Psoas muscle (tissue), 7 donors: ENCODE measurements at regions not wholly inside any gene's neighbourhood (a gene's known extent, or its start where the extent isn't known, plus 50 kb on each side); places are given as distances from the start of the nearest gene placed in this dataset.
"Not testable (repeated sequence)": the region's sequence is repeated elsewhere in the genome, so short reads cannot be mapped to it uniquely, and the experiment has no call there.

ENCODE experiments used
- ATAC-seq, 4 donors: fragments of 200-7000 bp; cut with Tn5 transposase; one replicate each; pipeline ENCODE4 v1.9.1; 2020; ENCODE audit warnings: moderate library complexity in 3 of 4, mild to moderate bottlenecking in 2 of 4
- DNase-seq, 2 donors: peaks; one replicate each; pipeline ENCODE4 v3.0.0-alpha.2; 2020
- H3K27ac ChIP-seq: fragments of 200-600 bp; one replicate; pipeline ENCODE4 v1.8.0; 2022
- H3K27me3 ChIP-seq, 3 donors: fragments of 200-600 bp in 1 of 3; one replicate each; pipeline versions ENCODE4 v1.6.1 to v1.8.0; 2013 to 2022; ENCODE audit warnings: low read length in 2 of 3, mild to moderate bottlenecking in 2 of 3, moderate library complexity in 1 of 3; ENCODE audit not compliant: insufficient read depth in 3 of 3
- H3K36me3 ChIP-seq, 2 donors: fragments of 200-600 bp in 1 of 2; one replicate each; pipeline versions ENCODE4 v1.6.1 to v1.8.0; 2013 to 2022; ENCODE audit warnings: low read depth in 1 of 2, mild to moderate bottlenecking in 1 of 2, moderate library complexity in 1 of 2; ENCODE audit not compliant: insufficient read depth in 1 of 2
- H3K4me1 ChIP-seq: fragments of 200-600 bp; one replicate; pipeline ENCODE4 v1.8.0; 2022
- H3K4me3 ChIP-seq: fragments of 200-600 bp; one replicate; pipeline ENCODE4 v1.8.0; 2022; ENCODE audit warnings: mild to moderate bottlenecking
- H3K9me3 ChIP-seq: fragments of 200-600 bp; one replicate; pipeline ENCODE4 v1.8.0; 2022
- WGBS, 3 donors: extraction: QIAGEN DNeasy Blood & Tissue Kit; methylation state at CpG; one replicate each; pipeline versions ENCODE4 v1.1.6 to v1.1.7; 2013; 5-methylcytosine and 5-hydroxymethylcytosine counted together
- intact Hi-C, 2 donors: fragments of 100-400 bp; cut with DNase I; formaldehyde crosslinking; loops; one replicate each; pipeline versions ENCODE4 v1.11.0 to v1.14.2; 2022
- TF ChIP-seq, protein P1 (sequence below): fragments of 200-600 bp; IDR thresholded peaks from one replicate; pipeline ENCODE4 v1.8.0; 2022; ENCODE audit warnings: antibody characterized with exemption
- donor health status: healthy with polysubstance abuse.
- donor health status: DM: no; HTN: no; CAD: no; lungs with moderate emphysema.
- donor health status: Bipolar disorder and iron deficiency.
- donor health status: healthy.
- donor health status: DM: yes; HTN: yes; CAD: no.
- donor health status: DM: no; HTN: no; CAD: no.
- donor health status: DM: yes; HTN: yes; CAD: no.

DNA sequence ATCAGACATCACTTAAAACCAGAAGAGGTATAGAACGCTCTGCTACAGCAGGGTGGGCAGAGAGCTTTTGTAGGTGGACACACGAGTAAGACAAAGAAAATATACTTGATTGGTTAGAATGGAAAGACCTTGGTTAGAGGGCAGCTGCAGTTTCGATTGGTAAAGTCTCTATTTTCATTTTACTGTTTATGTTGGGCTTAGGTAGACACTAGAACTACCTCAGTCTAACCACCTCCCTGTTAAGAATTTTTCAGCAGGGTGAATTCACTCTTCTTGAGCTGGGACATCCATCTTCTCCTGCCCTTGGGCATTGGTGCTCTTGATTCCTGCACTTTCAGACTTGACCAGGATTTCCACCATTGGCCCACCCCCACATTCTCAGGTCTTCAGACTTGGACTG is 116.3 kb downstream of the BASP1 start:
- Histone ChIP-seq H3K9me3 (no peaks in the 10 kb centered on the region), H3K4me1 (no peaks in the 10 kb centered on the region), H3K27me3 (no peaks in the 10 kb centered on the region), H3K36me3 (no peaks in the 10 kb centered on the region), H3K27ac (no peak overlapping the region), H3K4me3 (no peak overlapping the region)
- ATAC-seq (no peak), DNase-seq (no peak)
- WGBS, 3 donors, result 72 to 85% (median 79%) methylated on average over 3 of the region's 3 CpGs
- TF ChIP-seq, protein P1, sequence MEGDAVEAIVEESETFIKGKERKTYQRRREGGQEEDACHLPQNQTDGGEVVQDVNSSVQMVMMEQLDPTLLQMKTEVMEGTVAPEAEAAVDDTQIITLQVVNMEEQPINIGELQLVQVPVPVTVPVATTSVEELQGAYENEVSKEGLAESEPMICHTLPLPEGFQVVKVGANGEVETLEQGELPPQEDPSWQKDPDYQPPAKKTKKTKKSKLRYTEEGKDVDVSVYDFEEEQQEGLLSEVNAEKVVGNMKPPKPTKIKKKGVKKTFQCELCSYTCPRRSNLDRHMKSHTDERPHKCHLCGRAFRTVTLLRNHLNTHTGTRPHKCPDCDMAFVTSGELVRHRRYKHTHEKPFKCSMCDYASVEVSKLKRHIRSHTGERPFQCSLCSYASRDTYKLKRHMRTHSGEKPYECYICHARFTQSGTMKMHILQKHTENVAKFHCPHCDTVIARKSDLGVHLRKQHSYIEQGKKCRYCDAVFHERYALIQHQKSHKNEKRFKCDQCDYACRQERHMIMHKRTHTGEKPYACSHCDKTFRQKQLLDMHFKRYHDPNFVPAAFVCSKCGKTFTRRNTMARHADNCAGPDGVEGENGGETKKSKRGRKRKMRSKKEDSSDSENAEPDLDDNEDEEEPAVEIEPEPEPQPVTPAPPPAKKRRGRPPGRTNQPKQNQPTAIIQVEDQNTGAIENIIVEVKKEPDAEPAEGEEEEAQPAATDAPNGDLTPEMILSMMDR, result no peak
- intact Hi-C loops, result no loop called here

DNA sequence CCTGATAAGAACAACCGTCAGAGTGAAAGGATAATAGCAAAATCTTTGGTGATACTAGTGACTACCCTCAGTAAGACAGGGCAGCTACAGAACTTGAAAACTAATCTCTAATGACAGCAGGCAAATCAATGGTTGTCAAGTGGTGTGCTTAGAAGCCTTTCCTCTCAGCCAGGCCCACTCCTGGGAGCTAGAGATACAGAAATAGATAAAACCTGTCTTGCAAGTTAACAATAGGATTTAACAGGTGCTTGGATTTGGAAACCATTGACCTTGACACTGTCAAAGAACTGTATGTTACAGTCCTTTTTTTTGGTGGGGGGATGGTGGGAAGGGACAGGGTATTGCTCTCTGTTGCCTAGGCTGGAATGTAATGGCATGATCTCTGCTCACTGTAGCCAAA is 118.6 kb downstream of the BASP1 start:
- TF ChIP-seq, protein P1, result no peak
- WGBS, 3 donors, result 60 to 70% (median 69%) methylated on average over 1 of the region's 1 CpG

DNA sequence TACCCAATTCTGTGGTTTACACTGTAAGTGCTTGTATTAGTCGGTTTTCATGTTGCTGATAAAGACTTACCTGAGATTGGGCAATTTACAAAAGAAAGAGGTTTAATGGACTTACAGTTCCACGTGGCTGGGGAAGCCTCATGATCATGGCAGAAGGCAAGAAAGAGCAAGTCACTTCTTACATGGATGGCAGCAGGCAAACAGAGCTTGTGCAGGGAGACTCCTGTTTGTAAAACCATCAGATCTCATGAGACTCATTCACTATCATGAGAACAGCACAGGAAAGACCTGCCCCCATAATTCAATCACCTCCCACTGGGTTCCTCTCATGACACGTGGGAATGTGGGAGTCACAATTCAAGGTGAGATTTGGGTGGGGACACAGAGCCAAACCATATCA is 119.3 kb downstream of the BASP1 start:
- ATAC-seq, H3K27ac ChIP-seq, H3K4me1 ChIP-seq, H3K9me3 ChIP-seq, intact Hi-C loops, H3K27me3 ChIP-seq, H3K4me3 ChIP-seq, DNase-seq, H3K36me3 ChIP-seq: not testable (repeated sequence)
- 66 to 77% (median 69%) methylated on average over 3 of the region's 3 CpGs for WGBS, 3 donors

More for the DNA sequence above, 118.6 kb downstream of the BASP1 start:
- no peak overlapping the region for H3K4me3 ChIP-seq
- intact Hi-C loops, result no loop called here
- no peaks in the 10 kb centered on the region for H3K36me3 ChIP-seq
- H3K4me1 ChIP-seq, result no peaks in the 10 kb centered on the region
- DNase-seq (no peak), ATAC-seq (no peak)
- H3K27me3 ChIP-seq, result no peaks in the 10 kb centered on the region
- H3K27ac ChIP-seq, result no peak overlapping the region
- no peaks in the 10 kb centered on the region for H3K9me3 ChIP-seq

DNA sequence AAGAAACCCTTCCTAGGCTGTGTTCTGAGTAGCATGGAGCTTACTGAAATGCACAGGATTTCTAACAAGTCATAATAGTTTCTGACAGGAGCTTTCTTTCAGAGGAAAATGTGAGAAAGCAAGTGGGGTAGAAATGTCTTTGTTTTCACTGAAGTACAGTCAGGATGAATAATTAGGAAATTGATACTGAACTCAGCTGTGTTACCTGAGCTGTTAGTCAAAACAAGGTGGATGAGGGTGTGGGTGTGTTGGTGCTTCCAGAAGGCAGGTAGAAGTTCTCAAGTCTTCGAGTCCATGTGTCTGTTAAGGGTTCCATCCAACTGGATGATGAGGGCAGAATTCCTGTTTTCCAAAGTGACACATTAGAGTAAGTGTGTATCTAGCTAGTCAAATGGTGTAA is 122.4 kb downstream of the BASP1 start:
- TF ChIP-seq, protein P1, result no peak
- Histone ChIP-seq H3K36me3 (no peaks in the 10 kb centered on the region), H3K4me3 (no peak overlapping the region), H3K9me3 (no peaks in the 10 kb centered on the region), H3K27me3 (no peaks in the 10 kb centered on the region), H3K27ac (no peak overlapping the region), H3K4me1 (no peaks in the 10 kb centered on the region)
- ATAC-seq, result no peak
- intact Hi-C loops, result no loop called here
- no peak for DNase-seq
- WGBS, 3 donors, result 81 to 82% (median 81%) methylated on average over 1 of the region's 1 CpG

DNA sequence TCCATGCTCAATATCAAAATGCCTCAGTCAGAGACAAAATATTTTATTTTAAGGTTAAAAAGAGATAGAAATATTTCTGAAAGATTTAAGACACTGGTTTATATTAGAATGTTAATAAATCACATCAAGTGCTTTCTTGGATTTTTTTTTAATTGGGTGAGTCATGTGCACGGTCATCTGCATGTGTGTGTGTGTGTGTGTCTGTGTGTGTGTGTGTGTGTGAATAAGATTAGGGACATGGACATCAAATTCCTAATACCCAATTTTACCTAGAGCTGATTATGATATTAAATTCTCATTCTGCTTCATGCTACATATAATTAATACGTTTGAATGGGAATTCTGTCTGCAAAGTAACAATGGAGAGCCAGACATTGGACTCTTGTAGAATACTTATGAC is 122.9 kb downstream of the BASP1 start:
- DNase-seq, result no peak
- H3K4me1 ChIP-seq, result no peaks in the 10 kb centered on the region
- no peak for ATAC-seq
- no peak overlapping the region for H3K27ac ChIP-seq
- no peaks in the 10 kb centered on the region for H3K36me3 ChIP-seq
- intact Hi-C loops, result no loop called here
- no peak overlapping the region for H3K4me3 ChIP-seq
- H3K27me3 ChIP-seq, result no peaks in the 10 kb centered on the region
- H3K9me3 ChIP-seq, result no peaks in the 10 kb centered on the region
- TF ChIP-seq, protein P1, result no peak
- WGBS, 3 donors, result 43 to 45% (median 44%) methylated on average over 2 of the region's 2 CpGs
